Jurkat, Clone E6-1 (cell line): ENCODE measurements at regions not wholly inside any gene's neighbourhood (a gene's known extent, or its start where the extent isn't known, plus 50 kb on each side); places are given as distances from the start of the nearest gene placed in this dataset.

Experiments used
- DNase-seq: peaks from one replicate; pipeline ENCODE4 v3.0.0-alpha.2; 2011; ENCODE audit warnings: low read depth, low spot score
- H3K4me3 ChIP-seq: 2 replicates; pipeline ENCODE4 v1.5.1; 2011; ENCODE audit warnings: mild to moderate bottlenecking, low read length, control low read depth, moderate library complexity

GRCh38 chr18:30081122-30081521, 961.4 kb downstream of the DSC3 start:
- H3K4me3 ChIP-seq, result no peak overlapping the region

GRCh38 chr18:30072609-30073385, 969.7 kb downstream of the DSC3 start:
- no peak overlapping the region for H3K4me3 ChIP-seq
- DNase-seq, result no peak

More at GRCh38 chr18:30081122-30081521, 961.4 kb downstream of the DSC3 start:
- DNase-seq, result no peak

- DNase-seq, result no peak
- H3K4me3 ChIP-seq, result no peak overlapping the region
These were observed 976.3 kb downstream of the DSC3 start for GRCh38 chr18:30066288-30066687.

GRCh38 chr18:30057398-30057797, 985.1 kb downstream of the DSC3 start:
- no peak for DNase-seq
- no peak overlapping the region for H3K4me3 ChIP-seq

- no peak overlapping the region for H3K4me3 ChIP-seq
- no peak for DNase-seq
These were observed 986.0 kb downstream of the DSC3 start for GRCh38 chr18:30056528-30056927.

- no peak for DNase-seq
- H3K4me3 ChIP-seq, result no peak overlapping the region
These were observed 998.0 kb downstream of the DSC3 start for GRCh38 chr18:30044496-30044895.

GRCh38 chr18:30039201-30039600, 1003.3 kb downstream of the DSC3 start:
- DNase-seq, result no peak
- no peak overlapping the region for H3K4me3 ChIP-seq

GRCh38 chr18:30034818-30035217, 1007.7 kb downstream of the DSC3 start:
- H3K4me3 ChIP-seq, result no peak overlapping the region
- no peak for DNase-seq

- no peak overlapping the region for H3K4me3 ChIP-seq
- no peak for DNase-seq
These were observed 1026.4 kb downstream of the DSC3 start for GRCh38 chr18:30016179-30016578.

- no peak overlapping the region for H3K4me3 ChIP-seq
- no peak for DNase-seq
These were observed 1037.6 kb downstream of the DSC3 start for GRCh38 chr18:30004965-30005364.

GRCh38 chr18:29982218-29982617, 1060.3 kb downstream of the DSC3 start:
- DNase-seq, result no peak
- no peak overlapping the region for H3K4me3 ChIP-seq

GRCh38 chr18:29979881-29980280, 1062.7 kb downstream of the DSC3 start:
- DNase-seq, result peak; percentile 6
- no peak overlapping the region for H3K4me3 ChIP-seq

- no peak for DNase-seq
- no peak overlapping the region for H3K4me3 ChIP-seq
These were observed 1072.7 kb downstream of the DSC3 start for GRCh38 chr18:29969876-29970275.

- no peak for DNase-seq
- H3K4me3 ChIP-seq, result no peak overlapping the region
These were observed 1080.0 kb downstream of the DSC3 start for GRCh38 chr18:29962579-29962978.

GRCh38 chr18:29960539-29960938, 1082.0 kb downstream of the DSC3 start:
- no peak for DNase-seq
- no peak overlapping the region for H3K4me3 ChIP-seq

GRCh38 chr18:29930231-29930630, 1112.3 kb downstream of the DSC3 start:
- DNase-seq, result no peak
- H3K4me3 ChIP-seq, result no peak overlapping the region

GRCh38 chr18:29928081-29928480, 1114.5 kb downstream of the DSC3 start:
- H3K4me3 ChIP-seq, result no peak overlapping the region
- no peak for DNase-seq

GRCh38 chr18:29925566-29925965, 1117.0 kb downstream of the DSC3 start:
- no peak for DNase-seq

GRCh38 chr18:29912351-29912750, 1130.2 kb downstream of the DSC3 start:
- no peak for DNase-seq
- H3K4me3 ChIP-seq, result no peak overlapping the region

More at GRCh38 chr18:29925566-29925965, 1117.0 kb downstream of the DSC3 start:
- no peak overlapping the region for H3K4me3 ChIP-seq

GRCh38 chr18:29892960-29893558, 1149.5 kb downstream of the DSC3 start:
- H3K4me3 ChIP-seq, result no peak overlapping the region
- DNase-seq, result peak; percentile 16

GRCh38 chr18:29883114-29883513, 1159.4 kb downstream of the DSC3 start:
- no peak overlapping the region for H3K4me3 ChIP-seq
- peak; percentile 52 for DNase-seq
